K562 (cell line): ENCODE measurements at regions not wholly inside any gene's neighbourhood (a gene's known extent, or its start where the extent isn't known, plus 50 kb on each side); places are given as distances from the start of the nearest gene placed in this dataset.
"Not testable (repeated sequence)": the region's sequence is repeated elsewhere in the genome, so short reads cannot be mapped to it uniquely, and the experiment has no call there.

Experiments
- ATAC-seq: fragments of 200-7000 bp; cut with Tn5 transposase; 3 replicates; pipeline ENCODE4 v1.9.1; 2020; ENCODE audit warnings: moderate library complexity
- BruUV-seq: library from RNA; stranded (reverse); fragments of 400-500 nt; replicated peaks from 2 replicates; lab custom pipeline; 2021; lab: Mats Ljungman, UMichigan
- CTCF ChIA-PET: fragments of 300-600 bp; formaldehyde crosslinking; extraction: SDS; loops from one replicate; lab custom pipeline; 2021; ENCODE audit warnings: low intra/inter-chr PET ratio; lab: Yijun Ruan, JAX
- POLR2A ChIA-PET: fragments of 300-600, 350-650 bp; sonication (Branson Sonifier 250); formaldehyde crosslinking; extraction: SDS; loops from one replicate; lab custom pipeline; 2021; ENCODE audit warnings: antibody characterized with exemption, inconsistent platforms; lab: Yijun Ruan, JAX
- DNase-seq, 4 experiments: peaks; one replicate each; pipeline versions ENCODE4 v3.0.0 to v3.0.0-alpha.2; 2011 to 2018; ENCODE audit warnings: low spot score in 3 of 4, mixed read lengths in 3 of 4; ENCODE audit errors: extremely low read depth in 1 of 4
- FAIRE-seq: peaks from 2 replicates; lab custom pipeline; 2011; peaks lifted over from hg19 to GRCh38; lab: Jason Lieb, UNC
- H2AFZ ChIP-seq: 2 replicates; pipeline ENCODE4 v1.6.0; 2011; ENCODE audit warnings: low read depth, low read length, control low read depth, inconsistent platforms
- H3K27ac ChIP-seq: fragments of 200-600 bp; 3 replicates; pipeline ENCODE4 v1.8.0; 2011; ENCODE audit warnings: low read depth, mild to moderate bottlenecking, control low read depth, inconsistent platforms, low read length, moderate library complexity, mixed read lengths; ENCODE audit errors: extremely low read depth
- H3K27me3 ChIP-seq, 2 experiments: fragments of 300-600 bp in 1 of 2; 2 replicates in 1 of 2; 3 replicates in 1 of 2; pipeline versions ENCODE4 v1.6.0 to v1.8.0; 2011; ENCODE audit warnings: inconsistent platforms in 2 of 2, low read length in 2 of 2, mild to moderate bottlenecking in 1 of 2, mixed read lengths in 1 of 2, moderate library complexity in 1 of 2; ENCODE audit not compliant: control insufficient read depth in 2 of 2, insufficient read depth in 2 of 2
- H3K36me3 ChIP-seq: fragments of 300-600 bp; 3 replicates; pipeline ENCODE4 v1.8.0; 2011; ENCODE audit warnings: mild to moderate bottlenecking, low read length, inconsistent platforms; ENCODE audit not compliant: control insufficient read depth, insufficient read depth
- H3K4me1 ChIP-seq, 2 experiments: fragments of 200-600 bp in 1 of 2; replicated peaks in 1 of 2; 2 replicates in 1 of 2; 3 replicates in 1 of 2; pipeline versions ENCODE4 v1.5.1 to v1.8.0; 2011; ENCODE audit warnings: inconsistent platforms in 2 of 2, low read length in 2 of 2, mild to moderate bottlenecking in 1 of 2, mixed read lengths in 1 of 2, moderate library complexity in 1 of 2; ENCODE audit not compliant: control insufficient read depth in 2 of 2, insufficient read depth in 2 of 2
- H3K4me2 ChIP-seq: 2 replicates; pipeline ENCODE4 v1.6.1; 2011; ENCODE audit warnings: low read length, control low read depth, inconsistent platforms, mixed read lengths; ENCODE audit not compliant: insufficient read depth
- H3K4me3 ChIP-seq: fragments of 200-600 bp; sonication (generic), shearing (Covaris generic); 2 replicates; pipeline ENCODE4 v1.5.1; 2016; ENCODE audit warnings: control low read depth, inconsistent platforms
- H3K79me2 ChIP-seq: fragments of 200-600 bp; 3 replicates; pipeline ENCODE4 v1.8.0; 2011; ENCODE audit warnings: low read length, inconsistent platforms; ENCODE audit not compliant: control insufficient read depth, insufficient read depth
- H3K9ac ChIP-seq, 2 experiments: 2 replicates each; pipeline versions ENCODE4 v1.6.0 to v1.6.1; 2011; ENCODE audit warnings: low read depth in 2 of 2, low read length in 2 of 2, control low read depth in 1 of 2, inconsistent platforms in 1 of 2, mild to moderate bottlenecking in 1 of 2, mixed read lengths in 1 of 2; ENCODE audit not compliant: insufficient read depth in 1 of 2
- H3K9me1 ChIP-seq: one replicate; pipeline ENCODE4 v1.6.0; 2011; ENCODE audit warnings: inconsistent platforms, mild to moderate bottlenecking, low read length, moderate library complexity; ENCODE audit not compliant: control insufficient read depth, insufficient read depth
- H3K9me3 ChIP-seq: replicated peaks from 2 replicates; pipeline ENCODE4 v1.5.1; 2011; ENCODE audit warnings: low read depth, low read length, inconsistent platforms; ENCODE audit not compliant: control insufficient read depth, insufficient read depth
- H4K20me1 ChIP-seq: replicated peaks from 2 replicates; pipeline ENCODE4 v1.6.1; 2011; ENCODE audit warnings: low read length, inconsistent platforms, mixed read lengths; ENCODE audit not compliant: control insufficient read depth, insufficient read depth
- BCOR ChIP-seq: fragments of 450-650 bp; IDR thresholded peaks from 2 replicates; pipeline ENCODE4 v1.6.1; 2016
- CUX1 ChIP-seq: fragments of 200-800 bp; sonication (Bioruptor generic); IDR thresholded peaks from 2 replicates; pipeline ENCODE4 v1.6.1; 2016; ENCODE audit warnings: missing genetic modification characterization, missing compliant biosample characterization
- EHMT2 ChIP-seq: fragments of 450-650 bp; IDR thresholded peaks from 2 replicates; pipeline ENCODE4 v1.6.1; 2018; ENCODE audit warnings: antibody characterized with exemption
- HDAC2 ChIP-seq: fragments of 450-650 bp; IDR thresholded peaks from 2 replicates; pipeline ENCODE4 v1.6.1; 2016; ENCODE audit warnings: mild to moderate bottlenecking
- IRF9 ChIP-seq: fragments of 450-650 bp; IDR thresholded peaks from 2 replicates; pipeline ENCODE4 v1.6.1; 2016; ENCODE audit warnings: missing biosample characterization, missing genetic modification characterization
- NR3C1 ChIP-seq: sonication (generic); formaldehyde crosslinking; IDR thresholded peaks from 2 replicates; pipeline ENCODE4 v1.8.1; 2022; ENCODE audit warnings: missing genetic modification reagents
- RFX7 ChIP-seq: fragments of 250-450 bp; sonication (Bioruptor Pico); IDR thresholded peaks from 2 replicates; pipeline ENCODE4 v1.5.1; 2021; ENCODE audit warnings: mild to moderate bottlenecking
- ZNF165 ChIP-seq: fragments of 250-450 bp; sonication (Bioruptor Pico); IDR thresholded peaks from 2 replicates; pipeline ENCODE4 v1.4.0; 2020; ENCODE audit warnings: borderline replicate concordance
- ZNF311 ChIP-seq: fragments of 250-450 bp; sonication (Bioruptor Pico); IDR thresholded peaks from 2 replicates; pipeline ENCODE4 v1.4.0; 2020; ENCODE audit warnings: mild to moderate bottlenecking, moderate library complexity
- ZNF780A ChIP-seq: fragments of 250-450 bp; sonication (Bioruptor Pico); IDR thresholded peaks from 2 replicates; pipeline ENCODE4 v1.5.0; 2021; ENCODE audit warnings: mild to moderate bottlenecking
- WGBS: fragments of 100-300 bp; shearing (Covaris generic); methylation state at CpG from one replicate; pipeline ENCODE4 v1.1.6; 2016; ENCODE audit warnings: low coverage, mixed read lengths; ENCODE audit not compliant: insufficient coverage; ENCODE audit errors: missing lambda C conversion rate; 5-methylcytosine and 5-hydroxymethylcytosine counted together
- in situ Hi-C: fragments of 300-500 bp; cut with MboI; formaldehyde crosslinking; loops from 4 replicates; pipeline ENCODE4 v1.15.0; 2018; ENCODE audit warnings: inconsistent platforms, mixed read lengths
- intact Hi-C: fragments of 100-400 bp; cut with micrococcal nuclease; formaldehyde crosslinking; loops from 2 replicates; pipeline ENCODE4 v1.14.2; 2022

GRCh38 chr10:36769741-36770140, 355.7 kb upstream of the ANKRD30A start:
- H3K4me1 ChIP-seq, POLR2A ChIA-PET, H2AFZ ChIP-seq, H4K20me1 ChIP-seq, BruUV-seq, ATAC-seq, H3K27ac ChIP-seq, H3K36me3 ChIP-seq, DNase-seq, H3K79me2 ChIP-seq, H3K9ac ChIP-seq, H3K4me3 ChIP-seq, FAIRE-seq, H3K4me2 ChIP-seq, H3K9me1 ChIP-seq, H3K27me3 ChIP-seq, intact Hi-C loops, H3K9me3 ChIP-seq, CTCF ChIA-PET, in situ Hi-C loops: not testable (repeated sequence)
- 1% methylated on average over 7 of the region's 7 CpGs for WGBS

GRCh38 chr10:36766940-36767339, 358.5 kb upstream of the ANKRD30A start:
- no peaks in the 10 kb centered on the region for H4K20me1 ChIP-seq
- no peaks in the 10 kb centered on the region for H3K9me1 ChIP-seq
- H3K36me3 ChIP-seq = no peaks in the 10 kb centered on the region
- ATAC-seq (no peak), FAIRE-seq (no peak), DNase-seq (no peak)
- H2AFZ ChIP-seq = no peak overlapping the region
- WGBS = 0% methylated on average over 3 of the region's 3 CpGs
- in situ Hi-C loops (no loop called here), intact Hi-C loops (no loop called here)
- H3K4me1 ChIP-seq = no peaks in the 10 kb centered on the region
- CTCF ChIA-PET = no interaction called here
- no peak overlapping the region for H3K4me2 ChIP-seq
- no peak overlapping the region for H3K27ac ChIP-seq
- no peaks in the 10 kb centered on the region for H3K79me2 ChIP-seq
- H3K27me3 ChIP-seq = no peaks in the 10 kb centered on the region
- no peak overlapping the region for H3K9ac ChIP-seq
- no peaks in the 10 kb centered on the region for H3K9me3 ChIP-seq
- BruUV-seq = no TSS peak
- POLR2A ChIA-PET = no interaction called here
- H3K4me3 ChIP-seq = no peak overlapping the region
- TF ChIP-seq ZNF165 (no peak), ZNF780A (CRISPR knock-in tag) (no peak), EHMT2 (no peak), NR3C1 (CRISPR knock-in tag) (no peak), BCOR (no peak), ZNF311 (no peak), CUX1 (no peak), RFX7 (no peak), IRF9 (tag) (no peak), HDAC2 (no peak)
